DOHH2 (cell line): ENCODE measurements at regions not wholly inside any gene's neighbourhood (a gene's known extent, or its start where the extent isn't known, plus 50 kb on each side); places are given as distances from the start of the nearest gene placed in this dataset.

Experiments
- H3F3A ChIP-seq: fragments of 200-600 bp; sonication (generic), shearing (Covaris generic); 2 replicates; pipeline ENCODE4 v1.6.0; 2016; ENCODE audit warnings: antibody characterized with exemption, mild to moderate bottlenecking; ENCODE audit not compliant: control insufficient read depth, insufficient read depth
- H3K27ac ChIP-seq: fragments of 200-600 bp; sonication (generic); 2 replicates; pipeline ENCODE4 v1.5.1; 2014; ENCODE audit warnings: low read depth, mild to moderate bottlenecking, low read length, moderate library complexity
- H3K27me3 ChIP-seq: fragments of 200-600 bp; sonication (generic); 2 replicates; pipeline ENCODE4 v1.6.1; 2014; ENCODE audit warnings: mild to moderate bottlenecking, low read length, mixed read lengths; ENCODE audit not compliant: control insufficient read depth
- H3K36me3 ChIP-seq: fragments of 200-600 bp; sonication (generic); 2 replicates; pipeline ENCODE4 v1.6.1; 2014; ENCODE audit warnings: mild to moderate bottlenecking, low read length, moderate library complexity, mixed read lengths; ENCODE audit not compliant: control insufficient read depth
- H3K4me1 ChIP-seq: fragments of 200-600 bp; sonication (generic); 2 replicates; pipeline ENCODE4 v1.6.1; 2014; ENCODE audit warnings: mild to moderate bottlenecking, low read length, mixed read lengths; ENCODE audit not compliant: control insufficient read depth
- H3K4me2 ChIP-seq: fragments of 200-600 bp; sonication (generic); 2 replicates; pipeline ENCODE4 v1.6.0; 2014; ENCODE audit warnings: mild to moderate bottlenecking, low read length, moderate library complexity
- H3K4me3 ChIP-seq: fragments of 200-600 bp; sonication (generic); 2 replicates; pipeline ENCODE4 v1.5.1; 2014; ENCODE audit warnings: mild to moderate bottlenecking, low read length, mixed read lengths
- H3K79me2 ChIP-seq: fragments of 200-600 bp; sonication (generic); 2 replicates; pipeline ENCODE4 v1.6.1; 2014; ENCODE audit warnings: mild to moderate bottlenecking, low read length, mixed read lengths; ENCODE audit not compliant: control insufficient read depth
- H3K9me2 ChIP-seq: fragments of 200-600 bp; sonication (generic); replicated peaks from 2 replicates; pipeline ENCODE4 v1.6.1; 2014; ENCODE audit warnings: mild to moderate bottlenecking, low read length, mixed read lengths; ENCODE audit not compliant: control insufficient read depth
- H3K9me3 ChIP-seq: fragments of 200-600 bp; sonication (generic); 2 replicates; pipeline ENCODE4 v1.6.1; 2014; ENCODE audit warnings: antibody characterized with exemption, low read length, mixed read lengths; ENCODE audit not compliant: control insufficient read depth, insufficient read depth
- H4K20me1 ChIP-seq: fragments of 200-600 bp; sonication (generic); 2 replicates; pipeline ENCODE4 v1.6.0; 2014; ENCODE audit warnings: low read depth, mild to moderate bottlenecking, antibody characterized with exemption, low read length, moderate library complexity; ENCODE audit not compliant: control insufficient read depth, insufficient read depth
- EZH2phosphoT487 ChIP-seq: fragments of 200-600 bp; sonication (generic); IDR thresholded peaks from 2 replicates; pipeline ENCODE4 v1.6.1; 2017; ENCODE audit warnings: borderline replicate concordance, mild to moderate bottlenecking, antibody characterized with exemption, low read length, moderate library complexity, mixed read lengths
- TF ChIP-seq, protein P1 (sequence below): fragments of 200-600 bp; sonication (generic); IDR thresholded peaks from one replicate; pipeline ENCODE4 v1.5.1; 2014; ENCODE audit warnings: antibody characterized with exemption, mild to moderate bottlenecking, low read depth, low read length; ENCODE audit not compliant: poor library complexity, severe bottlenecking

DNA sequence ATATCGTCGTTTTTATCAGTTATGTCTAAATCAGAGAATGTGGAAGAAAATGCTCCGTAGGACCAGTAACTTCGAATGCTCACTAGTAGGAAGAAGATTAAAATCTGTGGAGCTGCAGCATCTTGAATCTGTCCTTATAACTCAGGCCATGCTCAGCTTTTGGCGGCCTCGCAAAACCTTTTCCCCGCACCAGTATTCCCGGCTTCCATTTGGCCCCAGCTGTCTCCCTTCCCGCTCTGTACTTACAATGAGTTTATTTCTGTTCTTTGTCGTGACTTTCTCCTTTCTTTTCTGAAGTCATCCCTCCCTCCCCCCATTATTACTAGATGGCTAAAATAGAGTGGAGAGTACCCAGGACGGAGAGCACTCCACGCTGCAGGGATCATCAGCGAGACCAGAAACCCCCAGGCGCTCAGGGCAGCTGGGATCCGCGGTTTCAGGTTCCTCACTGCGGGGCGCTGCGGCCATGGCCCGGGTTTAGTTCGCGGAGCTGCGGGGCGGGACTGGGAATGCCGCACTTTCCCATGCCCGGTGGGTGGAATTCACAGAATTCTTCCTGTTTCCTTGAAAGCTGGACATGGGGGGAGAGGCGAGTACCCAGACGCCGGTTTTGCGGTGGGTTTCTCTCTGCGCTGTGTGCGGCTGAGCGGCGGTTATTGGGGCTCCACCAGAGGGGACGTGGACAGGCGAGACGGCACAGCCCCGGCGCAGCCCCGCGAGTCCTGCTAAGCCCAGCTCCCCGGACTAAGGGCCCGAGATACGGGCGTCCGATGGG, 183.5 kb downstream of the POM121L12 start:
- Histone ChIP-seq H4K20me1 (no peaks in the 10 kb centered on the region), H3F3A (no peaks in the 10 kb centered on the region), H3K4me1 (no peaks in the 10 kb centered on the region), H3K27me3 (no peaks in the 10 kb centered on the region), H3K4me2 (no peak overlapping the region), H3K27ac (no peak overlapping the region), H3K79me2 (no peaks in the 10 kb centered on the region), H3K36me3 (no peaks in the 10 kb centered on the region), H3K4me3 (no peak overlapping the region), H3K9me3 (peaks cover 27% of the 10 kb centered on the region; the same call in 1 of the 2 replicates), H3K9me2 (no peaks in the 10 kb centered on the region)
- TF ChIP-seq, protein P1, sequence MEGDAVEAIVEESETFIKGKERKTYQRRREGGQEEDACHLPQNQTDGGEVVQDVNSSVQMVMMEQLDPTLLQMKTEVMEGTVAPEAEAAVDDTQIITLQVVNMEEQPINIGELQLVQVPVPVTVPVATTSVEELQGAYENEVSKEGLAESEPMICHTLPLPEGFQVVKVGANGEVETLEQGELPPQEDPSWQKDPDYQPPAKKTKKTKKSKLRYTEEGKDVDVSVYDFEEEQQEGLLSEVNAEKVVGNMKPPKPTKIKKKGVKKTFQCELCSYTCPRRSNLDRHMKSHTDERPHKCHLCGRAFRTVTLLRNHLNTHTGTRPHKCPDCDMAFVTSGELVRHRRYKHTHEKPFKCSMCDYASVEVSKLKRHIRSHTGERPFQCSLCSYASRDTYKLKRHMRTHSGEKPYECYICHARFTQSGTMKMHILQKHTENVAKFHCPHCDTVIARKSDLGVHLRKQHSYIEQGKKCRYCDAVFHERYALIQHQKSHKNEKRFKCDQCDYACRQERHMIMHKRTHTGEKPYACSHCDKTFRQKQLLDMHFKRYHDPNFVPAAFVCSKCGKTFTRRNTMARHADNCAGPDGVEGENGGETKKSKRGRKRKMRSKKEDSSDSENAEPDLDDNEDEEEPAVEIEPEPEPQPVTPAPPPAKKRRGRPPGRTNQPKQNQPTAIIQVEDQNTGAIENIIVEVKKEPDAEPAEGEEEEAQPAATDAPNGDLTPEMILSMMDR = no peak
- TF ChIP-seq EZH2phosphoT487 = no peak

DNA sequence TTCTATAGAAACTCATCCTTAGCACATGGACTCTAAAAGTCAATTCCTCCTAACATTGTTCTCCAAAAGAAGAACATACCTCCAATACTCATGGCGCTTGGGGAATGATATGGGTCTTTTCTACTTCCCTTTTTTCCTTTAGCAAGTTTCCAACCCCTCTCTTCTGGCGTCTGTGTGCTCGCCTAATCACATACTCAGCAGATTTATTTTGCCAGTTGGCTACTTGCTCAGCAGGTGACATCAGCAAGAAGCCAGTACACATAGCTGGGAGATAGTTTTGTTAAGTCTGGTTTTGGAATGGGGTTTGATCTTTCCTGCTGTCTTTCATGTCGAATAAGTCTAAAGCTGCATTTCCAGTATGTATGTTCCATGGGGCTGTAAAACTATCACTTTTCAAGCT, 193.8 kb downstream of the POM121L12 start:
- H3K4me2 ChIP-seq = no peak overlapping the region
- no peak overlapping the region for H3K4me3 ChIP-seq
- H3K36me3 ChIP-seq = no peaks in the 10 kb centered on the region
- no peaks in the 10 kb centered on the region for H3F3A ChIP-seq
- H3K4me1 ChIP-seq = no peaks in the 10 kb centered on the region
- no peaks in the 10 kb centered on the region for H3K9me3 ChIP-seq
- no peak overlapping the region for H3K27ac ChIP-seq
- H3K79me2 ChIP-seq = no peaks in the 10 kb centered on the region
- no peaks in the 10 kb centered on the region for H4K20me1 ChIP-seq
- H3K27me3 ChIP-seq = no peaks in the 10 kb centered on the region
- TF ChIP-seq, protein P1 = no peak
- no peak for TF ChIP-seq EZH2phosphoT487
- no peaks in the 10 kb centered on the region for H3K9me2 ChIP-seq

DNA sequence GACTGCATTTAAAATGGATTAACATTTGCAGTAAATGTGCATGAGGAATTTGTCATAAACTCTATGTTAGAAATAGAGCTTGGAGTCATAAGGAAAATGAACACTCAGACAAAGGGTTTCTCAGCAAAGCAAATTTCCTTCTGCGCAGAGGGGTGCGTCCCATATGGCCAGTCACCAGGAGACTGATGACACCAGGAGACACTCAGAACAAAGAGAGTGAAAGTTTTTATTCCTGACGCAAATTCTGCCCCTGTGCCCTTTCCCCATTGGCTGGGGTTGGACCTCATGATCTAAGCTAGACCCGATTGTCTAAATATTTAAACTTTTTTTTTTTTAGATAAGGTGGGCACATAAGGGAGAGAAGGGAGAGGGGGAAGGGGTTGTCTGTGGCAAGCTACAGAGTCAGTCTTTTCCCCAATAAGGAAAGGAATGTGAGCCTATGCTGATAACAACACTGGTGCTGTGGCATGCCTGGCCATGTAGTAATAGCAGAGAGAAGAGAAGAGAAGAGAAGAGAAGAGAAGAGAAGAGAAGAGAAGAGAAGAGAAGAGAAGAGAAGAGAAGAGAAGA, 202.0 kb downstream of the POM121L12 start:
- no peaks in the 10 kb centered on the region for H3K9me2 ChIP-seq
- H3K4me2 ChIP-seq = no peak overlapping the region
- no peaks in the 10 kb centered on the region for H3K79me2 ChIP-seq
- H3K36me3 ChIP-seq = no peaks in the 10 kb centered on the region
- H3K27ac ChIP-seq = no peak overlapping the region
- TF ChIP-seq, protein P1 = no peak
- TF ChIP-seq EZH2phosphoT487 = no peak
- no peaks in the 10 kb centered on the region for H4K20me1 ChIP-seq
- H3K4me1 ChIP-seq = no peaks in the 10 kb centered on the region
- no peak overlapping the region for H3K4me3 ChIP-seq
- H3K9me3 ChIP-seq = no peaks in the 10 kb centered on the region
- no peaks in the 10 kb centered on the region for H3F3A ChIP-seq
- H3K27me3 ChIP-seq = no peaks in the 10 kb centered on the region
